Epithelial cell of proximal tubule (primary cell): ENCODE measurements at regions not wholly inside any gene's neighbourhood (a gene's known extent, or its start where the extent isn't known, plus 50 kb on each side); places are given as distances from the start of the nearest gene placed in this dataset.

Experiments used
- DNase-seq: peaks from one replicate; pipeline ENCODE4 v3.0.0-alpha.2; 2011; ENCODE audit warnings: low read depth
- H3K4me3 ChIP-seq: 2 replicates; pipeline ENCODE4 v1.5.1; 2011; ENCODE audit warnings: low read depth, mild to moderate bottlenecking, low read length
- TF ChIP-seq, protein P1 (sequence below): conservative IDR thresholded peaks from 2 replicates; pipeline ENCODE4 v1.5.1; 2012; ENCODE audit warnings: low read depth, mild to moderate bottlenecking, low read length

DNA sequence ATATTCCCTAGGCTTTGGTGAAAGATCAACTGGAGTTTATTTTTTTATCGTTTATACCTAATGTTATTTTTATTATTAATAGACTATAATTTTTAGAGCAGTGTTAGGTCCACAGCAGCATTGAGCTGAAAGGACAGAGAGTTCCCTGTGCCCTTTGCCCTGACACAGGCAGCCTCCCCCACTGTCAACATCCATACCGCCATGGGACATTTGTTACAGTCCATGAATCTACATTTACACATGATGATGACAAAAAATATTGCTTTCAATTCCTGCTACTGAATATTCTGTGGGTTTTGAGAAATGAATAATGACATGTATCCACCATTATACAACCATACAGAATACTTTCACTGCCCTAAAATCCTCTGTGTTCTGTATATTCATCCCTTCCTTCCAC is 1297.5 kb upstream of the SORCS1 start:
- TF ChIP-seq, protein P1, sequence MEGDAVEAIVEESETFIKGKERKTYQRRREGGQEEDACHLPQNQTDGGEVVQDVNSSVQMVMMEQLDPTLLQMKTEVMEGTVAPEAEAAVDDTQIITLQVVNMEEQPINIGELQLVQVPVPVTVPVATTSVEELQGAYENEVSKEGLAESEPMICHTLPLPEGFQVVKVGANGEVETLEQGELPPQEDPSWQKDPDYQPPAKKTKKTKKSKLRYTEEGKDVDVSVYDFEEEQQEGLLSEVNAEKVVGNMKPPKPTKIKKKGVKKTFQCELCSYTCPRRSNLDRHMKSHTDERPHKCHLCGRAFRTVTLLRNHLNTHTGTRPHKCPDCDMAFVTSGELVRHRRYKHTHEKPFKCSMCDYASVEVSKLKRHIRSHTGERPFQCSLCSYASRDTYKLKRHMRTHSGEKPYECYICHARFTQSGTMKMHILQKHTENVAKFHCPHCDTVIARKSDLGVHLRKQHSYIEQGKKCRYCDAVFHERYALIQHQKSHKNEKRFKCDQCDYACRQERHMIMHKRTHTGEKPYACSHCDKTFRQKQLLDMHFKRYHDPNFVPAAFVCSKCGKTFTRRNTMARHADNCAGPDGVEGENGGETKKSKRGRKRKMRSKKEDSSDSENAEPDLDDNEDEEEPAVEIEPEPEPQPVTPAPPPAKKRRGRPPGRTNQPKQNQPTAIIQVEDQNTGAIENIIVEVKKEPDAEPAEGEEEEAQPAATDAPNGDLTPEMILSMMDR: no peak
- DNase-seq: no peak
- no peak overlapping the region for H3K4me3 ChIP-seq

DNA sequence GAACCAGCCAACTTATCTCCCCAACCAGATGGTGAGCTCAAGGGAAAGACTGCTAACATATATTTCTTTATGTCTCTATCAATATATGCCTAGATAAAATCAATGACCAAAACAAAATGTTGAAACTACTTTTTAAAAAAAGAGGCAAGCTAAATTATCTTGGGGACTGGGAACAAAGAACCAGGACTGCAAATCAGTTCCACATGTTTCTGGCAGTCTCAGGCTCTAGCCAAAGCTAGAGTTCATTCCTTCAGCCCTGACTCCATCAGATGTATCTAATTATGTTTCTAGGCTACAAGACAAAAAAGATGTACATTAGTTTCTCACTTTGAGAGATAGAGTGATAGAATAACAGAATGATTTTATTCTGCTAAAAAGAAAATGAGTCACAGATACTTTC is 1290.3 kb upstream of the SORCS1 start:
- TF ChIP-seq, protein P1: no peak
- H3K4me3 ChIP-seq: no peak overlapping the region
- no peak for DNase-seq

DNA sequence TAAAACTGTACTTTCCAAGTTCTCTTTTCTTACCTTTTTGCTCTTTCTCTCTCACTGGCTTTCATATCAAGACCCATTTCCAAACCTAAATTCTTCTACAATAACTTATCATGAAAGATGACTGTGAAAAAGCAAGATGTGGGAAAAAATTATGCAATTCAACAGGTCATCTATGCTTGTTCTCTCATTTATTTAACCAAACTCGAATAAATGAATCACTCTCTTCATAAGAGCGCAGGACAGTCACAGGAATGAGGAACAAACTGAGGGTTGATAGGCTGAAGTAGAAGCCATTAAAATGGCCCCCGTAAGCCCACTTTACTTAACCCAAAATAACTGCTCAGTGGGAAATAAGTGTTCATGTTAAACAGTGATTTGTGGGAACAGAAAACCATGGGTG is 1289.7 kb upstream of the SORCS1 start:
- TF ChIP-seq, protein P1: no peak

DNA sequence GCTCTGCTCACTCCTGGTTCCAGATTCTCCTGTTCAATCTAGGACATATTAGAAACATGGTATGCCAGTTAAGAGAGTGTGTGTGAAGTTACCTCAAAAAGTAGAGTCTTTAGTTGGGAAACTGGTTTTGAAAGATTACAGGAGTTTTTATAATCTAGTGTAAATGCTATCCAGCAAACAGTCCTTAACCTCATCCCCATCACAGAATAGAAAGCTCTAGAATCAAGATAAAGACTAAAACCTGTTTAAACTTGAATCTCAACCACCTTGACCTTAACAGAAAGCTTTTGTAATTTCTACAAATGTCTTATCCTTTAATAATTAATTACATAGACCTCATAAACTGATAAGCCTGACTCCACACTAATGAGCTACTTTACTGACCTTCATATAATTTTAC is 1288.7 kb upstream of the SORCS1 start:
- H3K4me3 ChIP-seq: no peak overlapping the region
- TF ChIP-seq, protein P1: no peak
- no peak for DNase-seq

More for the DNA sequence above, 1289.7 kb upstream of the SORCS1 start:
- no peak for DNase-seq
- no peak overlapping the region for H3K4me3 ChIP-seq

DNA sequence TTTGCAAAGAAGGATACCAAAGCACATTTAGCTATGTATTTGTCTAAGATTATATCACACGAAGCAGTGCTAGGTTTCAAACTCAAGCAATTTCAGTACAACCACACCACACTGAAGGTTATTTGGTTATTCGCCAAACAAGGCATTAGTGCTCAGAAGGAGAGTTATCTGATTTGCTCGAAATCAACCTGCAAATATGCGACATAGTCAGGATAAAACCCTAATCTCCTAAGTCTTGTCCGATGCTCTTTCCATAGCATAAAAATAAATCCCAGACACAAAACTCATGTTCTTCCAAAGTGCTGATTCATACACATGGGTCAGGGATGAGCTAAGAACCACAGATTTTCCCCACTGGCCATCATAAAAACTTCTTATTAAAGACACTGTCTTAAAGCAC is 1288.0 kb upstream of the SORCS1 start:
- H3K4me3 ChIP-seq: no peak overlapping the region
- TF ChIP-seq, protein P1: no peak

DNA sequence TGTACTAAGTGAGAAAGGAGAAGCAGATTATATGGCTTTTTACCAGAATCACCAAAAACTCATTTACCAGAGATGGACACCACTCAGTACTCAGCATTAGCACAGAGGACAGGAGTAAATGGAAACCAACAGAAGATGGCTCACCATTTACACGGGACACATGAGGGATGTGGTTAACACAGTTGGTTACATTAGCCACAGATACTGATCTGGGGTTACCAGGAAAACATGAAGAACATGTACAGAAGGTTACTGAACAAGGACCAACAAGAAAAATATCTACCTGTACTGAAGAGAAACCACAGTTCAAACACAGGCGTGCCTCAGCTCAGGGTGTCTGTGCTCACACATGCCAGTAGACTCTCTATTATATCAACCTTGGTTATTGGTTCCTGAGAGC is 1285.8 kb upstream of the SORCS1 start:
- no peak for DNase-seq
- H3K4me3 ChIP-seq: no peak overlapping the region
- TF ChIP-seq, protein P1: no peak

More for the DNA sequence above, 1288.0 kb upstream of the SORCS1 start:
- DNase-seq: no peak

DNA sequence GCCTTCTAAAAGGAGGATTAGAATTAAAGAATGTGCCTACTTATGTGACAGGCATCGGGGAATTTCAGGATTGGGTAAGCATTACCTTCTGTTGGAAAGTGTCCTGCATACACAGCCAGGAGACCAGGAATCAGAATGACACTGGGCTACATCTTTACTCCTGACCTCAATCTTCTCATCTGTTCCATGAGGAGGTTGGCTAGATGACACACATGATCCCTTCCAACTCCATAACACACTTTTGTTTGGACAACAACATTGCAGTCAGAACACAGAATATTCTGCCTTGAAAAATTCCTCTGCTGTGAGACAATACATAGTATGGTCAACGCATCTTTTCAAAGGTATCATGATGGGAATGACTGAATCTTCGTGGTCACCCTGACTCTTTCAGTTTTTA is 1281.2 kb upstream of the SORCS1 start:
- no peak overlapping the region for H3K4me3 ChIP-seq
- DNase-seq: no peak
- TF ChIP-seq, protein P1: no peak
